K562 (cell line): ENCODE measurements at regions not wholly inside any gene's neighbourhood (a gene's known extent, or its start where the extent isn't known, plus 50 kb on each side); places are given as distances from the start of the nearest gene placed in this dataset.

ENCODE experiments used
- ARHGAP35 ChIP-seq: fragments of 450-650 bp; IDR thresholded peaks from 2 replicates; pipeline ENCODE4 v1.6.1; 2018; ENCODE audit not compliant: partially characterized antibody
- ESRRA ChIP-seq: fragments of 450-650 bp; IDR thresholded peaks from 2 replicates; pipeline ENCODE4 v1.6.1; 2014; ENCODE audit warnings: low read depth, mild to moderate bottlenecking, moderate library complexity, borderline replicate concordance
- GATAD2A ChIP-seq: fragments of 450-650 bp; IDR thresholded peaks from 2 replicates; pipeline ENCODE4 v1.6.1; 2017
- NBN ChIP-seq: fragments of 450-650 bp; IDR thresholded peaks from 2 replicates; pipeline ENCODE4 v1.6.1; 2016; ENCODE audit warnings: low read depth, mild to moderate bottlenecking
- RBBP5 ChIP-seq: fragments of 200-600 bp; sonication (generic); IDR thresholded peaks from 2 replicates; pipeline ENCODE4 v1.6.1; 2012; ENCODE audit warnings: borderline replicate concordance, mild to moderate bottlenecking, low read length, control low read depth, inconsistent platforms; ENCODE audit not compliant: insufficient read depth, poor library complexity, severe bottlenecking
- SMC3 ChIP-seq: conservative IDR thresholded peaks from 2 replicates; pipeline ENCODE4 v1.6.1; 2011; ENCODE audit warnings: low read depth, low read length, improper control_type of control experiment; ENCODE audit not compliant: insufficient read depth
- U2AF2 ChIP-seq: fragments of 200-400 bp; formaldehyde crosslinking; optimal IDR thresholded peaks from 2 replicates; pipeline ENCODE3; 2017; ENCODE audit warnings: low read depth, mild to moderate bottlenecking, low read length
- TF ChIP-seq, protein P1 (sequence below): fragments of 250-450 bp; sonication (Bioruptor Pico); IDR thresholded peaks from 2 replicates; pipeline ENCODE4 v1.4.0; 2020; ENCODE audit warnings: mild to moderate bottlenecking, moderate library complexity
- TF ChIP-seq, protein P2 (sequence below): sonication (generic); formaldehyde crosslinking; IDR thresholded peaks from 2 replicates; pipeline ENCODE4 v1.8.0; 2023; ENCODE audit warnings: mild to moderate bottlenecking, missing genetic modification reagents
- TF ChIP-seq, protein P3 (sequence below), 3 experiments: IDR thresholded peaks in 2 of 3; conservative IDR thresholded peaks in 1 of 3; 2 replicates each; pipeline ENCODE4 v1.5.1; 2011 to 2012; ENCODE audit warnings: low read length in 3 of 3, mild to moderate bottlenecking in 3 of 3, control low read depth in 2 of 3, improper control_type of control experiment in 1 of 3, inconsistent platforms in 1 of 3, low read depth in 1 of 3, mixed read lengths in 1 of 3, moderate library complexity in 1 of 3; ENCODE audit not compliant: insufficient read depth in 2 of 3
- TF ChIP-seq, protein P4 (sequence below), 3 experiments: fragments of 200-800 bp in 1 of 3; fragments of 250-450 bp in 1 of 3; fragments of 450-650 bp in 1 of 3; sonication (Bioruptor Pico) in 1 of 3; sonication (Bioruptor generic) in 1 of 3; formaldehyde crosslinking in 1 of 3; IDR thresholded peaks; 2 replicates each; pipeline versions ENCODE4 v1.6.1 to v1.8.0; 2016 to 2022; ENCODE audit warnings: mild to moderate bottlenecking in 2 of 3, missing genetic modification characterization in 2 of 3, missing compliant biosample characterization in 1 of 3, moderate library complexity in 1 of 3
- TF ChIP-seq, protein P5 (sequence below): fragments of 150-350 bp; conservative IDR thresholded peaks from 2 replicates; pipeline ENCODE4 v1.6.1; 2014; ENCODE audit warnings: low read length

DNA sequence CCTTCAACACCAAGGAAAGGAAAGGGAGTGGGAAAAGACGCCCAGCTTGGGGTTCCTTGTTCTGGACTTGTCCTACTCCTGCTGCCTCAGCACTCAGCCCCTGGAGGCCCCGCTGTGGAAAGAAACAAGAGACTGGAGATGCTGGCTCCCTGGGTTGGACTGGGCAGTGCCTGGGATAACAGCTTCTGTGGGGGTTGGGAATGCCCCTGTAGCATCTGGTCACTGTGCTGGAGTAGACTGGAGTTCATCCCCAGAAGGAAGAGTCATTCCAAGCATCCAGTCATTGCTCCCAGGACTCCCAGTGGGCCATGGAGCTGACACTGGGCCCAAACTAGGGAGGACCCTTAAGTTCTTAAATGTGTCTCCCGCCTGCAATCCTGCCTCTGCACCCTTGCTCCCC, 129.3 kb upstream of the HAAO start:
- TF ChIP-seq ARHGAP35 (no peak), ESRRA (no peak), U2AF2 (no peak), RBBP5 (no peak), GATAD2A (no peak), SMC3 (no peak), NBN (no peak)
- TF ChIP-seq, protein P1, sequence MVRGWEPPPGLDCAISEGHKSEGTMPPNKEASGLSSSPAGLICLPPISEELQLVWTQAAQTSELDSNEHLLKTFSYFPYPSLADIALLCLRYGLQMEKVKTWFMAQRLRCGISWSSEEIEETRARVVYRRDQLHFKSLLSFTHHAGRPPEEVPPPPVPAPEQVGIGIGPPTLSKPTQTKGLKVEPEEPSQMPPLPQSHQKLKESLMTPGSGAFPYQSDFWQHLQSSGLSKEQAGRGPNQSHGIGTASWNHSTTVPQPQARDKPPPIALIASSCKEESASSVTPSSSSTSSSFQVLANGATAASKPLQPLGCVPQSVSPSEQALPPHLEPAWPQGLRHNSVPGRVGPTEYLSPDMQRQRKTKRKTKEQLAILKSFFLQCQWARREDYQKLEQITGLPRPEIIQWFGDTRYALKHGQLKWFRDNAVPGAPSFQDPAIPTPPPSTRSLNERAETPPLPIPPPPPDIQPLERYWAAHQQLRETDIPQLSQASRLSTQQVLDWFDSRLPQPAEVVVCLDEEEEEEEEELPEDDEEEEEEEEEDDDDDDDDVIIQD, result no peak
- TF ChIP-seq, protein P2, sequence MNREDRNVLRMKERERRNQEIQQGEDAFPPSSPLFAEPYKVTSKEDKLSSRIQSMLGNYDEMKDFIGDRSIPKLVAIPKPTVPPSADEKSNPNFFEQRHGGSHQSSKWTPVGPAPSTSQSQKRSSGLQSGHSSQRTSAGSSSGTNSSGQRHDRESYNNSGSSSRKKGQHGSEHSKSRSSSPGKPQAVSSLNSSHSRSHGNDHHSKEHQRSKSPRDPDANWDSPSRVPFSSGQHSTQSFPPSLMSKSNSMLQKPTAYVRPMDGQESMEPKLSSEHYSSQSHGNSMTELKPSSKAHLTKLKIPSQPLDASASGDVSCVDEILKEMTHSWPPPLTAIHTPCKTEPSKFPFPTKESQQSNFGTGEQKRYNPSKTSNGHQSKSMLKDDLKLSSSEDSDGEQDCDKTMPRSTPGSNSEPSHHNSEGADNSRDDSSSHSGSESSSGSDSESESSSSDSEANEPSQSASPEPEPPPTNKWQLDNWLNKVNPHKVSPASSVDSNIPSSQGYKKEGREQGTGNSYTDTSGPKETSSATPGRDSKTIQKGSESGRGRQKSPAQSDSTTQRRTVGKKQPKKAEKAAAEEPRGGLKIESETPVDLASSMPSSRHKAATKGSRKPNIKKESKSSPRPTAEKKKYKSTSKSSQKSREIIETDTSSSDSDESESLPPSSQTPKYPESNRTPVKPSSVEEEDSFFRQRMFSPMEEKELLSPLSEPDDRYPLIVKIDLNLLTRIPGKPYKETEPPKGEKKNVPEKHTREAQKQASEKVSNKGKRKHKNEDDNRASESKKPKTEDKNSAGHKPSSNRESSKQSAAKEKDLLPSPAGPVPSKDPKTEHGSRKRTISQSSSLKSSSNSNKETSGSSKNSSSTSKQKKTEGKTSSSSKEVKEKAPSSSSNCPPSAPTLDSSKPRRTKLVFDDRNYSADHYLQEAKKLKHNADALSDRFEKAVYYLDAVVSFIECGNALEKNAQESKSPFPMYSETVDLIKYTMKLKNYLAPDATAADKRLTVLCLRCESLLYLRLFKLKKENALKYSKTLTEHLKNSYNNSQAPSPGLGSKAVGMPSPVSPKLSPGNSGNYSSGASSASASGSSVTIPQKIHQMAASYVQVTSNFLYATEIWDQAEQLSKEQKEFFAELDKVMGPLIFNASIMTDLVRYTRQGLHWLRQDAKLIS, result no peak
- TF ChIP-seq, protein P3, sequence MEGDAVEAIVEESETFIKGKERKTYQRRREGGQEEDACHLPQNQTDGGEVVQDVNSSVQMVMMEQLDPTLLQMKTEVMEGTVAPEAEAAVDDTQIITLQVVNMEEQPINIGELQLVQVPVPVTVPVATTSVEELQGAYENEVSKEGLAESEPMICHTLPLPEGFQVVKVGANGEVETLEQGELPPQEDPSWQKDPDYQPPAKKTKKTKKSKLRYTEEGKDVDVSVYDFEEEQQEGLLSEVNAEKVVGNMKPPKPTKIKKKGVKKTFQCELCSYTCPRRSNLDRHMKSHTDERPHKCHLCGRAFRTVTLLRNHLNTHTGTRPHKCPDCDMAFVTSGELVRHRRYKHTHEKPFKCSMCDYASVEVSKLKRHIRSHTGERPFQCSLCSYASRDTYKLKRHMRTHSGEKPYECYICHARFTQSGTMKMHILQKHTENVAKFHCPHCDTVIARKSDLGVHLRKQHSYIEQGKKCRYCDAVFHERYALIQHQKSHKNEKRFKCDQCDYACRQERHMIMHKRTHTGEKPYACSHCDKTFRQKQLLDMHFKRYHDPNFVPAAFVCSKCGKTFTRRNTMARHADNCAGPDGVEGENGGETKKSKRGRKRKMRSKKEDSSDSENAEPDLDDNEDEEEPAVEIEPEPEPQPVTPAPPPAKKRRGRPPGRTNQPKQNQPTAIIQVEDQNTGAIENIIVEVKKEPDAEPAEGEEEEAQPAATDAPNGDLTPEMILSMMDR (IDR thresholded peaks at IDR 0.05 in 2 of 3, conservative IDR thresholded peaks at IDR 0.05 in 1 of 3; ENCODE audit: insufficient read depth in 2 of 3, low read depth in 1 of 3, low read length in 3 of 3), result no peak
- TF ChIP-seq, protein P4, sequence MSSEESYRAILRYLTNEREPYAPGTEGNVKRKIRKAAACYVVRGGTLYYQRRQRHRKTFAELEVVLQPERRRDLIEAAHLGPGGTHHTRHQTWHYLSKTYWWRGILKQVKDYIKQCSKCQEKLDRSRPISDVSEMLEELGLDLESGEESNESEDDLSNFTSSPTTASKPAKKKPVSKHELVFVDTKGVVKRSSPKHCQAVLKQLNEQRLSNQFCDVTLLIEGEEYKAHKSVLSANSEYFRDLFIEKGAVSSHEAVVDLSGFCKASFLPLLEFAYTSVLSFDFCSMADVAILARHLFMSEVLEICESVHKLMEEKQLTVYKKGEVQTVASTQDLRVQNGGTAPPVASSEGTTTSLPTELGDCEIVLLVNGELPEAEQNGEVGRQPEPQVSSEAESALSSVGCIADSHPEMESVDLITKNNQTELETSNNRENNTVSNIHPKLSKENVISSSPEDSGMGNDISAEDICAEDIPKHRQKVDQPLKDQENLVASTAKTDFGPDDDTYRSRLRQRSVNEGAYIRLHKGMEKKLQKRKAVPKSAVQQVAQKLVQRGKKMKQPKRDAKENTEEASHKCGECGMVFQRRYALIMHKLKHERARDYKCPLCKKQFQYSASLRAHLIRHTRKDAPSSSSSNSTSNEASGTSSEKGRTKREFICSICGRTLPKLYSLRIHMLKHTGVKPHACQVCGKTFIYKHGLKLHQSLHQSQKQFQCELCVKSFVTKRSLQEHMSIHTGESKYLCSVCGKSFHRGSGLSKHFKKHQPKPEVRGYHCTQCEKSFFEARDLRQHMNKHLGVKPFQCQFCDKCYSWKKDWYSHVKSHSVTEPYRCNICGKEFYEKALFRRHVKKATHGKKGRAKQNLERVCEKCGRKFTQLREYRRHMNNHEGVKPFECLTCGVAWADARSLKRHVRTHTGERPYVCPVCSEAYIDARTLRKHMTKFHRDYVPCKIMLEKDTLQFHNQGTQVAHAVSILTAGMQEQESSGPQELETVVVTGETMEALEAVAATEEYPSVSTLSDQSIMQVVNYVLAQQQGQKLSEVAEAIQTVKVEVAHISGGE (CRISPR knock-in tag; IDR thresholded peaks at IDR 0.05), result no peak
- TF ChIP-seq, protein P5, sequence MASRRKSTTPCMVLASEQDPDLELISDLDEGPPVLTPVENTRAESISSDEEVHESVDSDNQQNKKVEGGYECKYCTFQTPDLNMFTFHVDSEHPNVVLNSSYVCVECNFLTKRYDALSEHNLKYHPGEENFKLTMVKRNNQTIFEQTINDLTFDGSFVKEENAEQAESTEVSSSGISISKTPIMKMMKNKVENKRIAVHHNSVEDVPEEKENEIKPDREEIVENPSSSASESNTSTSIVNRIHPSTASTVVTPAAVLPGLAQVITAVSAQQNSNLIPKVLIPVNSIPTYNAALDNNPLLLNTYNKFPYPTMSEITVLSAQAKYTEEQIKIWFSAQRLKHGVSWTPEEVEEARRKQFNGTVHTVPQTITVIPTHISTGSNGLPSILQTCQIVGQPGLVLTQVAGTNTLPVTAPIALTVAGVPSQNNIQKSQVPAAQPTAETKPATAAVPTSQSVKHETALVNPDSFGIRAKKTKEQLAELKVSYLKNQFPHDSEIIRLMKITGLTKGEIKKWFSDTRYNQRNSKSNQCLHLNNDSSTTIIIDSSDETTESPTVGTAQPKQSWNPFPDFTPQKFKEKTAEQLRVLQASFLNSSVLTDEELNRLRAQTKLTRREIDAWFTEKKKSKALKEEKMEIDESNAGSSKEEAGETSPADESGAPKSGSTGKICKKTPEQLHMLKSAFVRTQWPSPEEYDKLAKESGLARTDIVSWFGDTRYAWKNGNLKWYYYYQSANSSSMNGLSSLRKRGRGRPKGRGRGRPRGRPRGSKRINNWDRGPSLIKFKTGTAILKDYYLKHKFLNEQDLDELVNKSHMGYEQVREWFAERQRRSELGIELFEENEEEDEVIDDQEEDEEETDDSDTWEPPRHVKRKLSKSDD, result no peak
